Panc1 (cell line): ENCODE measurements at regions not wholly inside any gene's neighbourhood (a gene's known extent, or its start where the extent isn't known, plus 50 kb on each side); places are given as distances from the start of the nearest gene placed in this dataset.

Source experiments
- ATAC-seq: fragments of 200-7000 bp; cut with Tn5 transposase; 2 replicates; pipeline ENCODE4 v1.9.1; 2020; ENCODE audit warnings: mild to moderate bottlenecking, moderate library complexity
- BruUV-seq: library from RNA; stranded (reverse); fragments of 400-500 nt; replicated peaks from 2 replicates; lab custom pipeline; 2021; lab: Mats Ljungman, UMichigan
- CTCF ChIA-PET: fragments of 300-600 bp; sonication (Branson Sonifier 250); formaldehyde crosslinking; loops from one replicate; lab custom pipeline; 2022; ENCODE audit warnings: antibody characterized with exemption; lab: Charles Lee
- POLR2A ChIA-PET: fragments of 300-600 bp; sonication (Branson Sonifier 250); formaldehyde crosslinking; loops from one replicate; lab custom pipeline; 2022; ENCODE audit warnings: antibody characterized with exemption; lab: Charles Lee
- DNase-seq: peaks from one replicate; pipeline ENCODE4 v3.0.0-alpha.2; 2010; ENCODE audit warnings: low read depth, low spot score
- H3K27ac ChIP-seq: 2 replicates; pipeline ENCODE4 v1.5.1; 2011; ENCODE audit warnings: mild to moderate bottlenecking, low read length, inconsistent platforms
- H3K27me3 ChIP-seq: fragments of 200-500 bp; sonication (Bioruptor generic); 2 replicates; pipeline ENCODE4 v1.6.0; 2014; ENCODE audit warnings: low read length, inconsistent platforms; ENCODE audit not compliant: control insufficient read depth, insufficient read depth
- H3K36me3 ChIP-seq: fragments of 200-500 bp; sonication (Bioruptor generic); 2 replicates; pipeline ENCODE4 v1.5.1; 2014; ENCODE audit warnings: inconsistent platforms, mild to moderate bottlenecking, low read length, moderate library complexity; ENCODE audit not compliant: control insufficient read depth, insufficient read depth
- H3K4me1 ChIP-seq: 2 replicates; pipeline ENCODE4 v1.5.1; 2011; ENCODE audit warnings: inconsistent platforms, mild to moderate bottlenecking, low read length, moderate library complexity; ENCODE audit not compliant: control insufficient read depth, insufficient read depth
- H3K4me3 ChIP-seq, 2 experiments: 2 replicates each; pipeline ENCODE4 v1.5.1; 2011 to 2012; ENCODE audit warnings: low read depth in 2 of 2, low read length in 2 of 2, mild to moderate bottlenecking in 2 of 2, inconsistent platforms in 1 of 2, moderate library complexity in 1 of 2
- H3K9me3 ChIP-seq: fragments of 200-500 bp; sonication (Bioruptor generic); 2 replicates; pipeline ENCODE4 v1.5.1; 2014; ENCODE audit warnings: low read depth, mild to moderate bottlenecking, inconsistent platforms, low read length, moderate library complexity; ENCODE audit not compliant: control insufficient read depth, insufficient read depth
- CTCF ChIP-seq: fragments of 450-650 bp; IDR thresholded peaks from 2 replicates; pipeline ENCODE4 v1.5.1; 2017; ENCODE audit warnings: mild to moderate bottlenecking
- POLR2AphosphoS5 ChIP-seq: IDR thresholded peaks from 2 replicates; pipeline ENCODE4 v1.6.1; 2012; ENCODE audit warnings: mild to moderate bottlenecking, low read depth, low read length, moderate library complexity
- REST ChIP-seq, 2 experiments: IDR thresholded peaks; 2 replicates each; pipeline ENCODE4 v1.6.1; 2011 to 2012; ENCODE audit warnings: low read depth in 2 of 2, control low read depth in 1 of 2, low read length in 1 of 2, mild to moderate bottlenecking in 1 of 2, moderate library complexity in 1 of 2; ENCODE audit not compliant: insufficient read depth in 1 of 2
- SIN3A ChIP-seq: IDR thresholded peaks from 2 replicates; pipeline ENCODE4 v1.6.1; 2012; ENCODE audit warnings: low read depth, mild to moderate bottlenecking, low read length, moderate library complexity, borderline replicate concordance; ENCODE audit not compliant: insufficient read depth
- TCF7L2 ChIP-seq: IDR thresholded peaks from 2 replicates; pipeline ENCODE4 v1.6.1; 2011; ENCODE audit warnings: mild to moderate bottlenecking, low read depth, low read length, inconsistent platforms
- in situ Hi-C: cut with HindIII; loops from 2 replicates; pipeline ENCODE4 v1.10.0; 2016; ENCODE audit warnings: low sequenced_read_pairs, low pct_unique_long_range_greater_than_20kb
- intact Hi-C: fragments of 100-400 bp; cut with micrococcal nuclease; formaldehyde crosslinking; loops from one replicate; pipeline ENCODE4 v1.10.0; 2022; ENCODE audit not compliant: unreplicated experiment

GRCh38 chr17:34203018-34203638 lies 52.0 kb upstream of the CCL2 start:
- no peaks in the 10 kb centered on the region for H3K9me3 ChIP-seq
- peak overlapping the region; percentile 78; the same call in 1 of the 2 replicates for H3K27ac ChIP-seq
- no peak for ATAC-seq
- peaks cover 3% of the 10 kb centered on the region for H3K4me1 ChIP-seq
- TF ChIP-seq CTCF (no peak), REST (IDR thresholded peaks at IDR 0.05; ENCODE audit: insufficient read depth in 1 of 2, low read depth in 2 of 2, low read length in 1 of 2) (no peak), POLR2AphosphoS5 (no peak), TCF7L2 (no peak), SIN3A (no peak)
- H3K4me3 ChIP-seq, result no peak overlapping the region
- intact Hi-C loops (loop anchor here (5.0 to 10.0 kb wide), 2 partner anchors 49 to 102 kb away; no protein-coding TSS in a partner anchor), in situ Hi-C loops (no loop called here)
- ChIA-PET CTCF (interaction anchor here (5.1 kb wide), 1 partner anchor 158 kb away, joined by 90 read pairs; no protein-coding TSS in a partner anchor), POLR2A (no interaction called here)
- no peaks in the 10 kb centered on the region for H3K27me3 ChIP-seq
- no peaks in the 10 kb centered on the region for H3K36me3 ChIP-seq
- no TSS peak for BruUV-seq
- no peak for DNase-seq

- H3K4me3 ChIP-seq, result no peak overlapping the region
- ATAC-seq, result no peak
- BruUV-seq, result no TSS peak
- TF ChIP-seq TCF7L2, result no peak
- TF ChIP-seq SIN3A, result no peak
- ChIA-PET POLR2A (no interaction called here), CTCF (interaction anchor here (2.3 kb wide), 1 partner anchor 157 kb away, joined by 15 read pairs; no protein-coding TSS in a partner anchor)
- H3K27ac ChIP-seq, result peak overlapping the region; percentile 29; the same call in 1 of the 2 replicates
- in situ Hi-C loops (no loop called here), intact Hi-C loops (loop anchor here (5.0 to 10.0 kb wide), 2 partner anchors 48 to 100 kb away; no protein-coding TSS in a partner anchor)
- no peak for DNase-seq
- H3K4me1 ChIP-seq, result peaks cover 3% of the 10 kb centered on the region
- H3K27me3 ChIP-seq, result no peaks in the 10 kb centered on the region
- H3K9me3 ChIP-seq, result no peaks in the 10 kb centered on the region
- no peaks in the 10 kb centered on the region for H3K36me3 ChIP-seq
Measured at GRCh38 chr17:34204402-34204801, 50.7 kb upstream of the CCL2 start.
